ENCODE measurements at regions not wholly inside any gene's neighbourhood (a gene's known extent, or its start where the extent isn't known, plus 50 kb on each side); places are given as distances from the start of the nearest gene placed in this dataset.

- TF ChIP-seq CTCF (conservative IDR thresholded peaks at IDR 0.05) = no peak
- no peak for TF ChIP-seq ZFX (IDR thresholded peaks at IDR 0.05)
Observed at GRCh38 chr15:60212536-60212935, 185.2 kb downstream of the ANXA2 start.

Measured in C4-2B (cell line).